Pancreas (tissue), 10 donors: ENCODE measurements at regions not wholly inside any gene's neighbourhood (a gene's known extent, or its start where the extent isn't known, plus 50 kb on each side); places are given as distances from the start of the nearest gene placed in this dataset.

Experiments
- ATAC-seq, 4 donors: fragments of 200-7000 bp; cut with Tn5 transposase; one replicate each; pipeline versions ENCODE4 v1.8.0 to v1.9.1; 2020; ENCODE audit warnings: mild to moderate bottlenecking in 4 of 4, moderate library complexity in 4 of 4
- DNase-seq, 6 donors: peaks; one replicate each; pipeline ENCODE4 v3.0.0-alpha.2; 2020
- FAIRE-seq: peaks from 2 replicates; lab custom pipeline; 2012; peaks lifted over from hg19 to GRCh38; lab: Jason Lieb, UNC
- H3K27ac ChIP-seq, 4 donors: fragments of 200-600 bp; sonication (generic); 1 replicate in 3 of 4; 2 replicates in 1 of 4; pipeline versions ENCODE4 v1.5.0 to v1.8.0; 2020
- H3K27me3 ChIP-seq, 4 donors: fragments of 200-600 bp; one replicate each; pipeline ENCODE4 v1.8.0; 2021
- H3K36me3 ChIP-seq, 3 donors: fragments of 200-600 bp; sonication (generic) in 1 of 3; one replicate each; pipeline versions ENCODE4 v1.5.0 to v1.8.0; 2020 to 2021
- H3K4me1 ChIP-seq, 3 donors: fragments of 200-600 bp; one replicate each; pipeline ENCODE4 v1.8.0; 2021
- H3K4me3 ChIP-seq, 4 donors: fragments of 200-600 bp; sonication (generic) in 2 of 4; one replicate each; pipeline versions ENCODE4 v1.5.0 to v1.8.0; 2020 to 2021
- H3K9me3 ChIP-seq, 4 donors: fragments of 200-600 bp; one replicate each; pipeline ENCODE4 v1.8.0; 2021
- CTCF ChIP-seq, 4 donors: fragments of 200-600 bp; sonication (generic) in 3 of 4; IDR thresholded peaks; one replicate each; pipeline versions ENCODE4 v1.5.0 to v1.8.0; 2021; ENCODE audit warnings: antibody characterized with exemption in 4 of 4
- WGBS, 2 donors: extraction: QIAGEN DNeasy Blood & Tissue Kit; methylation state at CpG; one replicate each; pipeline ENCODE4 v1.1.7; 2013; 5-methylcytosine and 5-hydroxymethylcytosine counted together
- intact Hi-C, 3 donors: fragments of 100-400 bp; cut with DNase I; formaldehyde crosslinking; loops; one replicate each; pipeline versions ENCODE4 v1.11.1 to v1.14.2; 2022
- donor health status: healthy with polysubstance abuse.
- donor health status: DM: no; HTN: no; CAD: no; lungs with moderate emphysema.
- donor health status: DM: no; HTN: no; CAD: no.
- donor health status: control.
- donor health status: control.
- donor health status: Bipolar disorder and iron deficiency.
- donor health status: DM: yes; HTN: yes; CAD: no.
- donor health status: DM: no; HTN: no; CAD: no.
- donor health status: DM: no; HTN: no; CAD: no.
- donor health status: DM: yes; HTN: yes; CAD: no.

- no peak overlapping the region for H3K4me3 ChIP-seq
- no peak for TF ChIP-seq CTCF (IDR thresholded peaks at IDR 0.05)
- WGBS, 2 donors: 89 to 93% methylated on average over 6 of the region's 6 CpGs
These were observed 208.8 kb downstream of the PLPP3 start for GRCh38 chr1:56370513-56370912.

GRCh38 chr1:56363007-56363770 is 216.2 kb downstream of the PLPP3 start:
- H3K36me3 ChIP-seq: no peaks in the 10 kb centered on the region
- DNase-seq: no peak
- no peaks in the 10 kb centered on the region for H3K4me1 ChIP-seq
- no peak overlapping the region for H3K27ac ChIP-seq
- intact Hi-C loops: no loop called here
- FAIRE-seq: no peak
- WGBS, 2 donors: 79% methylated on average over 7 of the region's 7 CpGs
- no peaks in the 10 kb centered on the region for H3K27me3 ChIP-seq
- H3K9me3 ChIP-seq: no peaks in the 10 kb centered on the region
- no peak overlapping the region for H3K4me3 ChIP-seq
- no peak for TF ChIP-seq CTCF (IDR thresholded peaks at IDR 0.05)
- no peak for ATAC-seq

More at GRCh38 chr1:56370513-56370912, 208.8 kb downstream of the PLPP3 start:
- DNase-seq: no peak
- FAIRE-seq: no peak
- intact Hi-C loops: no loop called here
- Histone ChIP-seq H3K4me1 (peaks cover 0 to 9% (median 0%) of the 10 kb centered on the region in 3 donors), H3K36me3 (no peaks in the 10 kb centered on the region), H3K27me3 (no peaks in the 10 kb centered on the region), H3K27ac (no peak overlapping the region), H3K9me3 (no peaks in the 10 kb centered on the region)
- ATAC-seq: no peak

- ATAC-seq (no peak), DNase-seq (no peak), FAIRE-seq (no peak)
- Histone ChIP-seq H3K4me1 (peaks cover 0 to 9% (median 6%) of the 10 kb centered on the region in 3 donors), H3K9me3 (no peaks in the 10 kb centered on the region), H3K4me3 (no peak overlapping the region), H3K27me3 (no peaks in the 10 kb centered on the region), H3K27ac (no peak overlapping the region), H3K36me3 (no peaks in the 10 kb centered on the region)
- intact Hi-C loops: no loop called here
- TF ChIP-seq CTCF (IDR thresholded peaks at IDR 0.05): no peak
- WGBS, 2 donors: 90 to 92% methylated on average over 3 of the region's 3 CpGs
These were observed 219.3 kb downstream of the PLPP3 start for GRCh38 chr1:56360021-56360420.

- no peak overlapping the region for H3K27ac ChIP-seq
- H3K36me3 ChIP-seq: no peaks in the 10 kb centered on the region
- ATAC-seq (no peak), FAIRE-seq (no peak), DNase-seq (no peak)
- H3K4me3 ChIP-seq: no peak overlapping the region
- 91 to 95% methylated on average over 2 of the region's 2 CpGs for WGBS, 2 donors
- intact Hi-C loops: no loop called here
- no peaks in the 10 kb centered on the region for H3K27me3 ChIP-seq
- no peak for TF ChIP-seq CTCF (IDR thresholded peaks at IDR 0.05)
- peaks cover 0 to 9% (median 6%) of the 10 kb centered on the region in 3 donors for H3K4me1 ChIP-seq
- H3K9me3 ChIP-seq: no peaks in the 10 kb centered on the region
These were observed 220.3 kb downstream of the PLPP3 start for GRCh38 chr1:56359056-56359455.
